Hepatocyte (in vitro differentiated cells): ENCODE measurements at regions not wholly inside any gene's neighbourhood (a gene's known extent, or its start where the extent isn't known, plus 50 kb on each side); places are given as distances from the start of the nearest gene placed in this dataset.

Source experiments
- DNase-seq: peaks from one replicate; pipeline ENCODE4 v3.0.0-alpha.2; 2016; ENCODE audit warnings: low spot score
- H2AFZ ChIP-seq: fragments of 200-600 bp; sonication (generic); 2 replicates; pipeline ENCODE4 v1.6.0; 2016; ENCODE audit warnings: antibody characterized with exemption, mild to moderate bottlenecking
- H3K27ac ChIP-seq: fragments of 200-600 bp; sonication (generic); 2 replicates; pipeline ENCODE4 v1.5.1; 2016; ENCODE audit warnings: mild to moderate bottlenecking
- H3K27me3 ChIP-seq: fragments of 200-600 bp; sonication (generic); 2 replicates; pipeline ENCODE4 v1.6.1; 2016
- H3K36me3 ChIP-seq: fragments of 200-600 bp; sonication (generic); replicated peaks from 2 replicates; pipeline ENCODE4 v1.5.1; 2016; ENCODE audit warnings: low read depth; ENCODE audit not compliant: insufficient read depth
- H3K4me1 ChIP-seq: fragments of 200-600 bp; sonication (generic); 2 replicates; pipeline ENCODE4 v1.5.1; 2016; ENCODE audit warnings: mild to moderate bottlenecking, moderate library complexity; ENCODE audit not compliant: insufficient read depth
- H3K4me2 ChIP-seq: fragments of 200-600 bp; sonication (generic); 2 replicates; pipeline ENCODE4 v1.6.0; 2016
- H3K4me3 ChIP-seq: fragments of 200-600 bp; sonication (generic); 2 replicates; pipeline ENCODE4 v1.5.1; 2016; ENCODE audit warnings: mild to moderate bottlenecking
- H3K79me2 ChIP-seq: fragments of 200-600 bp; sonication (generic); 2 replicates; pipeline ENCODE4 v1.6.0; 2017; ENCODE audit warnings: mild to moderate bottlenecking
- H3K9me2 ChIP-seq: fragments of 200-600 bp; sonication (generic); replicated peaks from 2 replicates; pipeline ENCODE4 v1.6.0; 2017; ENCODE audit warnings: mild to moderate bottlenecking; ENCODE audit not compliant: insufficient read depth
- H3K9me3 ChIP-seq: fragments of 200-600 bp; sonication (generic); 2 replicates; pipeline ENCODE4 v1.5.1; 2016; ENCODE audit warnings: low read depth, mild to moderate bottlenecking
- H4K20me1 ChIP-seq: fragments of 200-600 bp; sonication (generic); 2 replicates; pipeline ENCODE4 v1.6.0; 2016; ENCODE audit warnings: mild to moderate bottlenecking; ENCODE audit not compliant: insufficient read depth, poor library complexity, severe bottlenecking
- EZH2 ChIP-seq: fragments of 200-600 bp; sonication (generic); IDR thresholded peaks from 2 replicates; pipeline ENCODE4 v1.6.1; 2016; ENCODE audit warnings: antibody characterized with exemption, mild to moderate bottlenecking, borderline replicate concordance
- EZH2phosphoT487 ChIP-seq: fragments of 200-600 bp; sonication (generic); IDR thresholded peaks from one replicate; pipeline ENCODE4 v1.6.1; 2018; ENCODE audit warnings: antibody characterized with exemption, mild to moderate bottlenecking, low read depth, moderate library complexity; ENCODE audit not compliant: unreplicated experiment, severe bottlenecking
- WGBS: methylation state at CpG from one replicate; pipeline ENCODE4 v1.1.6; 2016; ENCODE audit warnings: low lambda C conversion rate; ENCODE audit errors: missing lambda C conversion rate; 5-methylcytosine and 5-hydroxymethylcytosine counted together
- TF ChIP-seq, protein P1 (sequence below): fragments of 200-600 bp; sonication (generic); IDR thresholded peaks from 2 replicates; pipeline ENCODE4 v1.5.1; 2016; ENCODE audit warnings: antibody characterized with exemption, mild to moderate bottlenecking; ENCODE audit not compliant: poor library complexity

DNA sequence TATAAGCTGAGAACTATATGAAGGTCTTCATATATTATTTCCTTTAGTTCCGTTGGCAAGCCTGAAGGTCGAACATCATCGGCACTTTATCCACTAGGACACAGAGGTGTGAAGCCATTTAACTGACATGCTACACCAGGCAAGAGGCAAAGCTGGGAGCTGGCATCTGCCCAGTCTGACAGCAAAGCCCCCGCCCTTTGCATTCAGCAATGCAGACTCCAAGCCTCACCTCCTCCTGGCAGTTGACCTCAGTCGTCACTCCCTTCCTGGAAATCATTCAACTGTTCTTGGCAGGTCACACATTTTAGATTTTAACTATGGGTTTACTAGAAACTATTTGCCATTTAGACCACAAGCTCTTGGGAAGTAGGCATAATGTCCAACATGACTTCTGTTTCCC, 135.8 kb upstream of the FRG1 start:
- Histone ChIP-seq H3K27me3 (no peaks in the 10 kb centered on the region), H3K4me3 (no peak overlapping the region), H3K4me2 (no peak overlapping the region), H3K36me3 (no peaks in the 10 kb centered on the region), H2AFZ (no peak overlapping the region), H3K9me3 (no peaks in the 10 kb centered on the region), H3K4me1 (no peaks in the 10 kb centered on the region), H3K27ac (no peak overlapping the region), H3K9me2 (no peaks in the 10 kb centered on the region), H4K20me1 (no peaks in the 10 kb centered on the region), H3K79me2 (no peaks in the 10 kb centered on the region)
- DNase-seq: no peak
- WGBS: 82% methylated on average over 5 of the region's 5 CpGs
- no peak for TF ChIP-seq EZH2
- no peak for TF ChIP-seq EZH2phosphoT487
- TF ChIP-seq, protein P1, sequence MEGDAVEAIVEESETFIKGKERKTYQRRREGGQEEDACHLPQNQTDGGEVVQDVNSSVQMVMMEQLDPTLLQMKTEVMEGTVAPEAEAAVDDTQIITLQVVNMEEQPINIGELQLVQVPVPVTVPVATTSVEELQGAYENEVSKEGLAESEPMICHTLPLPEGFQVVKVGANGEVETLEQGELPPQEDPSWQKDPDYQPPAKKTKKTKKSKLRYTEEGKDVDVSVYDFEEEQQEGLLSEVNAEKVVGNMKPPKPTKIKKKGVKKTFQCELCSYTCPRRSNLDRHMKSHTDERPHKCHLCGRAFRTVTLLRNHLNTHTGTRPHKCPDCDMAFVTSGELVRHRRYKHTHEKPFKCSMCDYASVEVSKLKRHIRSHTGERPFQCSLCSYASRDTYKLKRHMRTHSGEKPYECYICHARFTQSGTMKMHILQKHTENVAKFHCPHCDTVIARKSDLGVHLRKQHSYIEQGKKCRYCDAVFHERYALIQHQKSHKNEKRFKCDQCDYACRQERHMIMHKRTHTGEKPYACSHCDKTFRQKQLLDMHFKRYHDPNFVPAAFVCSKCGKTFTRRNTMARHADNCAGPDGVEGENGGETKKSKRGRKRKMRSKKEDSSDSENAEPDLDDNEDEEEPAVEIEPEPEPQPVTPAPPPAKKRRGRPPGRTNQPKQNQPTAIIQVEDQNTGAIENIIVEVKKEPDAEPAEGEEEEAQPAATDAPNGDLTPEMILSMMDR: no peak

DNA sequence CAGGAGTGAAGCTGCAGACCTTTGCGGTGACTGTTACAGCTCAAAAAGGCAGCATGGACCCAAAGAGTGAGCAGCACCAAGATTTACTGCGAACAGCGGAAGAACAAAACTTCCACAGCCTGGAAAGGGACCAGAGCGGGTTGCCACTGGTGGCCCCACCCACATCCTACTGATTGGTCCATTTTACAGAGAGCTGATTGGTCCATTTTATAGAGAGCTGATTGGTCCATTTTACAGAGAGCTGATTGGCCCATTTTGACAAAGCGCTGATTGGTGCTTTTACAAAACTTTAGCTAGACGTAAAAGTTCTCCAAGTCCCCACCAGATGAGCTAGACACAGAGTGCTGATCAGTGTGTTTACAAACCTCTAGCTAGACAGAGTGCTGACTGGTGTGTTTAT, 134.2 kb upstream of the FRG1 start:
- no peak overlapping the region for H2AFZ ChIP-seq
- no peaks in the 10 kb centered on the region for H3K27me3 ChIP-seq
- H3K9me3 ChIP-seq: no peaks in the 10 kb centered on the region
- 91% methylated on average over 6 of the region's 6 CpGs for WGBS
- no peak overlapping the region for H3K4me2 ChIP-seq
- no peaks in the 10 kb centered on the region for H3K4me1 ChIP-seq
- no peak overlapping the region for H3K27ac ChIP-seq
- no peaks in the 10 kb centered on the region for H3K79me2 ChIP-seq
- no peak for DNase-seq
- H3K36me3 ChIP-seq: no peaks in the 10 kb centered on the region
- no peaks in the 10 kb centered on the region for H3K9me2 ChIP-seq
- TF ChIP-seq, protein P1: no peak
- TF ChIP-seq EZH2: no peak
- no peak for TF ChIP-seq EZH2phosphoT487
- no peak overlapping the region for H3K4me3 ChIP-seq
- no peaks in the 10 kb centered on the region for H4K20me1 ChIP-seq

DNA sequence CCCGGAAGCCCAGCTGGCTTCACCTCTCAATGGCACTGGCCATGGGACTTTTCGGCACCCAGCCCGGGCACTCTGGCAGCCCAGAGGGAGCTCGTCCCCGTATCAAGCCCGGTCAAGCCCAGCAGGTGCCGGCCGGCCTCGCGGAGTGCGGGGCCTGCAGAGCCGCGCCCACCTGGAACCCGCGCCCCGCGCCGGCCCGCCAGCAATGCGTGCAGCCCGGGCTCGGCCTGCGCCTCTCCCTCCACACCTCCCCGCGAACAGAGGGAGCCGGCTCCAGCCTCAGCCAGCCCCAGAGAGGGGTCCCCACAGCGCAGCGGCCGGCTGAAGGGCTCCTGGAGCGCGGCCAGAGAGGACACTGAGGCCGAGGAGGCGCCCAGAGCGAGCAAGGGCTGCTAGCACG, 133.6 kb upstream of the FRG1 start:
- Histone ChIP-seq H4K20me1 (no peaks in the 10 kb centered on the region), H3K79me2 (no peaks in the 10 kb centered on the region), H3K9me3 (no peaks in the 10 kb centered on the region), H3K36me3 (no peaks in the 10 kb centered on the region), H2AFZ (no peak overlapping the region), H3K4me3 (no peak overlapping the region), H3K4me1 (no peaks in the 10 kb centered on the region), H3K27me3 (no peaks in the 10 kb centered on the region), H3K4me2 (no peak overlapping the region), H3K9me2 (no peaks in the 10 kb centered on the region), H3K27ac (no peak overlapping the region)
- TF ChIP-seq EZH2phosphoT487 (no peak), EZH2 (no peak)
- TF ChIP-seq, protein P1: no peak
- WGBS: 92% methylated on average over 34 of the region's 35 CpGs
- DNase-seq: no peak

DNA sequence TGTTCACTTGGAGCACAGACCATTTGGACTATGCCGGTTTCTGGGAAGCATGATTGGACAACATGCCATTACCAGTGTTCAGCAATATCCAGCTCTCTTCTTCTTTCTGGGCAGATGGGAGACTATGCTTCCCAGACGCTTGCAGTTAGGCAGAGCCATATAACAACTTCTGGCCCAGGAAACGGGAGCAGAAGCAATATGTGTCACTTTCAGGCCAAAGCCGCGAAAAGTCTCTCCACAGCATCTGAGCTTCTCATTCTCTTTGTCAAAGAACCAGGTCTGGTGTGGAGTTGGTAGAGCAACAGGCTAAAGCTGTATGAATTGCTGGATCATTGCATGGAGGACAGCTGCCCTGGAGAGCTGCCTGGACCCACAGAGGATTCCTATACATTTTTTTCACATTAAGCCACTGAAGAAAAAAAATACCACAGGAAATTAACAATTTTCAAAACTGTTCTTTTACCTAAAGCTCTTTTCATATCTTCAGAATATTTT, 131.4 kb upstream of the FRG1 start:
- no peaks in the 10 kb centered on the region for H4K20me1 ChIP-seq
- no peak overlapping the region for H2AFZ ChIP-seq
- no peak for DNase-seq
- TF ChIP-seq, protein P1: no peak
- TF ChIP-seq EZH2 (no peak), EZH2phosphoT487 (no peak)
- H3K4me2 ChIP-seq: no peak overlapping the region
- H3K9me3 ChIP-seq: no peaks in the 10 kb centered on the region
- H3K27ac ChIP-seq: no peak overlapping the region
- no peaks in the 10 kb centered on the region for H3K27me3 ChIP-seq
- no peak overlapping the region for H3K4me3 ChIP-seq
- H3K9me2 ChIP-seq: no peaks in the 10 kb centered on the region
- H3K36me3 ChIP-seq: no peaks in the 10 kb centered on the region
- WGBS: 95% methylated on average over 5 of the region's 5 CpGs
- no peaks in the 10 kb centered on the region for H3K4me1 ChIP-seq
- H3K79me2 ChIP-seq: no peaks in the 10 kb centered on the region
